WI38 (cell line): ENCODE measurements at regions not wholly inside any gene's neighbourhood (a gene's known extent, or its start where the extent isn't known, plus 50 kb on each side); places are given as distances from the start of the nearest gene placed in this dataset.

Source experiments
- H3K4me3 ChIP-seq: 2 replicates; pipeline ENCODE4 v1.5.1; 2011; ENCODE audit warnings: low read depth, mild to moderate bottlenecking, control low read depth, low read length
- CTCF ChIP-seq: IDR thresholded peaks from 2 replicates; pipeline ENCODE4 v1.5.1; 2012; ENCODE audit warnings: low read depth, mild to moderate bottlenecking, control low read depth, low read length

DNA sequence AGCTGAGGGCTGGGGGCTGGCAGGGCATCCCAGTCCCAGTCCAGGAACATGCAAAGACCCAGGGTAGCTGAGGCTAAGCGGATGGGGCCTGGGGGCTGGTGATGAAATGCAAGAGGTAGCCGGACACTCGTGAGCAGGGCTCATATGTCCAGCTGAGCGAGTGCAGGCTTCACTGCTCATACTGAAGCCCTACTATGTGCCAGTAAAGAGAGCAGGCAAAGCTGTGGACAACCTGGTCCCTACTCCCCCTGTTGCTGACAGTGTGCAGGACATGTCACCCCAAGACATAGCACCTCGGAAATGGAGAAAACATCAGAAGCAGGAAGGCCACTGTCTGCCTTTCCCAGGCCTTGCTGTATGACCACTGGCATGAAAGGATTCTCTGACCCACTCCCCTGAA, 122.4 kb upstream of the STX18 start:
- TF ChIP-seq CTCF, result no peak
- no peak overlapping the region for H3K4me3 ChIP-seq

DNA sequence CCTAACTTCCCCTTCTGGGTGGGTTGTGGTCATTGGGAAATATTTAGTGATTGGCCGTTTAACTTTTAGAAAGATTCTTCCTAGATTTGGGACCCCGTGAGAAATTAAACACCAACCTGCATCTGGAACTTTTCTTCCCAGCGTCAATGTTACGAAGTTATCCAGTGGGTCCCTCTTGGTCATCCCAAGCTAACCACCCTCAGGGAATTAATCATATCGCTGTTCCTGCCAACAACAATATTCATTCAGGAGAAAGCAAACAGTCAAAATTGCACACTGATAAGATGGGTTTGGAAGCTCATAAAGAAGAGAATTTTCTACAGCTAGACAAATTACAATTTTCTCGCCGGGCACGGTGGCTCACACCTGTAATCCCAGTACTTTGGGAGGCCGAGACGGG, 121.2 kb upstream of the STX18 start:
- H3K4me3 ChIP-seq, result no peak overlapping the region
- TF ChIP-seq CTCF, result no peak

GRCh38 chr4:4662230-4662629, 120.4 kb upstream of the STX18 start:
- no peak overlapping the region for H3K4me3 ChIP-seq
- TF ChIP-seq CTCF, result no peak

- peak overlapping the region; percentile 16; the same call in 1 of the 2 replicates for H3K4me3 ChIP-seq
- TF ChIP-seq CTCF, result no peak
Observed at GRCh38 chr4:4659871-4660651, 118.2 kb upstream of the STX18 start.

DNA sequence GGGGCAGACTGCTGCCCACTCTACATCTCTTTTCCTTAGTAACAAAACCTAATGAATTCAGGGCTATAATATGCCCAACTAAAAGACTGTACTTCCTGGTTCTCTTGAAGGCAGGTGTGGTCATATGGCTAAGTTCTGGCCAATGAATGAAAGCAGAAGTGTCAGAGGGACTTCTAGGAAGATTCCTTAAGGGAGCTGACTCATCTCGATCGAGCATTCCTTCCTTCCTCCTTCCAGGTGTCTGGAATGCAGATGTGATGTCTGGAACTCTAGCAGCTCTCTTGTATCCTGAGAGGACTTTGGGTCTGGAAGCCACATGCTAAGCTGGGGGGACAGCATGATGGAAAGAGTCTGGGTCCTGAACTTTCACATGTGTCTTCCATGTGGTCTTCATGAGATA, 116.2 kb upstream of the STX18 start:
- H3K4me3 ChIP-seq, result no peak overlapping the region
- no peak for TF ChIP-seq CTCF

DNA sequence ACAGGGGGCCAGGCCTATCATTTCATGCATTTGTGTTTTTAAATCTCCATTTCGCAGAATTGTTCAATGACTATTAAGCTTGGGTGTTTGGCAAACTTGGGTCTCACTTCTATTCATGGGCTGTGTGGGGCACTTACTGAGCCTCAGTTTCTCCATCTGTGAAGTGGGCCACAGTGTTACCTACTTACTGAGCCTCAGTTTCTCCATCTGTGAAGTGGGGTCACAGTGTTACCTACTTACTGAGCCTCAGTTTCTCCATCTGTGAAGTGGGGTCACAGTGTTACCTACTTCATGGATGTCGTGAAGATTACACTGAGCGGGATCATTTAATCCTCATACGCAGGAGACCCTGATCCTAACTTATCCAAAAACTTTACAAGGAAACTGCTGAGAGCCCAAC, 115.1 kb upstream of the STX18 start:
- TF ChIP-seq CTCF, result no peak
- H3K4me3 ChIP-seq, result no peak overlapping the region

DNA sequence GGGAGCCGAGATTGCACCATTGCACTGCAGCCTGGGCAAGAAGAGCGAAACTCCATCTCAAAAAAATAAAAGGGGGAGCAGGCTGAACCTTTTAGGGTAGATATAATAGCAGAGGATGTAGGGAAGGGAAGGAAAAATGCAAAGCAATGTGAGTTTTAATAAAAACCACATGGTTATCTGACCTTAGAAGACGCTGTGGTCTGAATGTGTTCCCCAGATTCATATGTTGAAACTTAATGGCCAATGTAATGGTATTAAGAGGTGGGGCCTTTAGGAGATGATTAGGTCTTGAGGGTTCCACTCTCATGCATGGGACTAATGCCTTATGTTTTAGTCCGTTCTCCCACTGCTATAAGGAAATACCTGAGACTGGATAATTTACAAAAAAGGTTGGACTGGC, 114.1 kb upstream of the STX18 start:
- TF ChIP-seq CTCF, result no peak

More for the DNA sequence above, 114.1 kb upstream of the STX18 start:
- H3K4me3 ChIP-seq, result no peak overlapping the region
